SK-N-SH (cell line): ENCODE measurements at regions not wholly inside any gene's neighbourhood (a gene's known extent, or its start where the extent isn't known, plus 50 kb on each side); places are given as distances from the start of the nearest gene placed in this dataset.

ENCODE experiments used
- CTCF ChIA-PET: fragments of 300-600, 350-600 bp; formaldehyde crosslinking; extraction: SDS; loops from one replicate; lab custom pipeline; 2021; lab: Yijun Ruan, JAX
- POLR2A ChIA-PET: fragments of 350-600 bp; sonication (Branson Sonifier 250); formaldehyde crosslinking; extraction: SDS; loops from one replicate; lab custom pipeline; 2020; ENCODE audit warnings: antibody characterized with exemption, inconsistent platforms; lab: Yijun Ruan, JAX
- DNase-seq: peaks from one replicate; pipeline ENCODE4 v3.0.0; 2012
- H2AFZ ChIP-seq: fragments of 200-600 bp; sonication (generic); 2 replicates; pipeline ENCODE4 v1.8.1; 2016; ENCODE audit warnings: antibody characterized with exemption, mild to moderate bottlenecking, low read depth
- H3F3A ChIP-seq: fragments of 200-600 bp; sonication (generic); replicated peaks from 2 replicates; pipeline ENCODE3; 2016; ENCODE audit warnings: antibody characterized with exemption, mild to moderate bottlenecking; ENCODE audit not compliant: insufficient read depth
- H3K27ac ChIP-seq, 2 experiments: fragments of 200-500 bp in 1 of 2; fragments of 200-600 bp in 1 of 2; sonication (Bioruptor generic) in 1 of 2; sonication (generic), shearing (Covaris generic) in 1 of 2; 2 replicates each; pipeline versions ENCODE4 v1.5.1 to v1.6.1; 2014 to 2016; ENCODE audit warnings: low read depth in 2 of 2, inconsistent platforms in 1 of 2, low read length in 1 of 2, mild to moderate bottlenecking in 1 of 2, mixed read lengths in 1 of 2
- H3K27me3 ChIP-seq: fragments of 200-600 bp; sonication (generic), shearing (Covaris generic); 2 replicates; pipeline ENCODE4 v1.6.1; 2016; ENCODE audit warnings: mixed run types; ENCODE audit not compliant: insufficient read depth
- H3K36me3 ChIP-seq, 2 experiments: fragments of 200-500 bp in 1 of 2; fragments of 200-600 bp in 1 of 2; sonication (Bioruptor generic) in 1 of 2; sonication (generic) in 1 of 2; replicated peaks in 1 of 2; 2 replicates each; pipeline versions ENCODE3 to v1.5.1; 2014 to 2016; ENCODE audit warnings: low read length in 1 of 2, mild to moderate bottlenecking in 1 of 2; ENCODE audit not compliant: insufficient read depth in 2 of 2, control insufficient read depth in 1 of 2
- H3K4me1 ChIP-seq, 2 experiments: fragments of 200-500 bp in 1 of 2; fragments of 200-600 bp in 1 of 2; sonication (Bioruptor generic) in 1 of 2; sonication (generic), shearing (Covaris generic) in 1 of 2; 2 replicates each; pipeline versions ENCODE4 v1.5.1 to v1.6.1; 2014 to 2016; ENCODE audit warnings: low read depth in 1 of 2, low read length in 1 of 2, mixed run types in 1 of 2; ENCODE audit not compliant: insufficient read depth in 2 of 2, control insufficient read depth in 1 of 2
- H3K4me2 ChIP-seq: fragments of 200-600 bp; sonication (generic), shearing (Covaris generic); 2 replicates; pipeline ENCODE4 v1.6.1; 2017; ENCODE audit warnings: mixed run types
- H3K4me3 ChIP-seq, 2 experiments: fragments of 200-500 bp in 1 of 2; fragments of 200-600 bp in 1 of 2; sonication (Bioruptor generic) in 1 of 2; sonication (generic), shearing (Covaris generic) in 1 of 2; 2 replicates each; pipeline versions ENCODE4 v1.5.1 to v1.8.1; 2014 to 2016; ENCODE audit warnings: low read depth in 2 of 2, inconsistent platforms in 1 of 2, low read length in 1 of 2, mild to moderate bottlenecking in 1 of 2, mixed read lengths in 1 of 2, moderate library complexity in 1 of 2
- H3K79me2 ChIP-seq: fragments of 200-600 bp; sonication (generic); 2 replicates; pipeline ENCODE4 v1.8.1; 2017; ENCODE audit warnings: mild to moderate bottlenecking; ENCODE audit not compliant: insufficient read depth
- H3K9ac ChIP-seq: fragments of 200-600 bp; sonication (generic); 2 replicates; pipeline ENCODE4 v1.6.1; 2017; ENCODE audit warnings: mixed run types
- H3K9me2 ChIP-seq: fragments of 200-600 bp; sonication (generic); 2 replicates; pipeline ENCODE4 v1.6.1; 2017; ENCODE audit warnings: mixed run types
- H3K9me3 ChIP-seq: fragments of 200-600 bp; sonication (generic); 2 replicates; pipeline ENCODE4 v1.6.1; 2017; ENCODE audit warnings: mixed run types, mild to moderate bottlenecking, moderate library complexity
- H4K20me1 ChIP-seq: fragments of 200-600 bp; sonication (generic); 2 replicates; pipeline ENCODE4 v1.6.1; 2017; ENCODE audit warnings: mild to moderate bottlenecking, mixed run types; ENCODE audit not compliant: insufficient read depth
- CHD2 ChIP-seq: fragments of 150-350 bp; IDR thresholded peaks from 2 replicates; pipeline ENCODE4 v1.6.1; 2018; ENCODE audit warnings: low read length; ENCODE audit not compliant: partially characterized antibody
- EP300 ChIP-seq, 2 experiments: IDR thresholded peaks; 2 replicates each; pipeline versions ENCODE4 v1.4.0 to v1.6.1; 2012; ENCODE audit warnings: borderline replicate concordance in 1 of 2, low read depth in 1 of 2, low read length in 1 of 2
- FOXJ3 ChIP-seq: sonication (generic); formaldehyde crosslinking; IDR thresholded peaks from 2 replicates; pipeline ENCODE4 v1.5.1; 2020; ENCODE audit warnings: mild to moderate bottlenecking, missing genetic modification reagents
- GABPA ChIP-seq: IDR thresholded peaks from 2 replicates; pipeline ENCODE4 v1.4.0; 2012; ENCODE audit warnings: low read depth, mild to moderate bottlenecking
- GATA2 ChIP-seq: sonication (generic); formaldehyde crosslinking; IDR thresholded peaks from 2 replicates; pipeline ENCODE4 v1.5.0; 2020; ENCODE audit warnings: mild to moderate bottlenecking, missing genetic modification reagents
- JUND ChIP-seq: IDR thresholded peaks from 2 replicates; pipeline ENCODE4 v1.4.0; 2012
- MEF2A ChIP-seq: IDR thresholded peaks from 2 replicates; pipeline ENCODE4 v1.4.0; 2012; ENCODE audit warnings: low read depth, borderline replicate concordance
- MXI1 ChIP-seq: IDR thresholded peaks from 2 replicates; pipeline ENCODE4 v1.6.1; 2012; ENCODE audit warnings: mild to moderate bottlenecking, low read depth, low read length, improper control_type of control experiment
- NFIC ChIP-seq: IDR thresholded peaks from 2 replicates; pipeline ENCODE4 v1.4.0; 2012; ENCODE audit warnings: borderline replicate concordance
- POLR2AphosphoS5 ChIP-seq: IDR thresholded peaks from 2 replicates; pipeline ENCODE4 v1.6.1; 2012; ENCODE audit warnings: low read depth, low read length
- RAD21 ChIP-seq: IDR thresholded peaks from 2 replicates; pipeline ENCODE4 v1.6.1; 2012; ENCODE audit warnings: mild to moderate bottlenecking, low read length
- RCOR1 ChIP-seq: fragments of 150-350 bp; IDR thresholded peaks from 2 replicates; pipeline ENCODE4 v1.6.1; 2017; ENCODE audit warnings: antibody characterized with exemption, low read length
- REST ChIP-seq: IDR thresholded peaks from 2 replicates; pipeline ENCODE4 v1.6.1; 2012; ENCODE audit warnings: mild to moderate bottlenecking, low read depth, low read length, moderate library complexity
- RFX5 ChIP-seq: IDR thresholded peaks from 2 replicates; pipeline ENCODE4 v1.6.1; 2012; ENCODE audit warnings: mild to moderate bottlenecking, improper control_type of control experiment, low read length
- SIN3A ChIP-seq: IDR thresholded peaks from 2 replicates; pipeline ENCODE4 v1.6.1; 2012; ENCODE audit warnings: low read depth, mild to moderate bottlenecking, low read length, moderate library complexity, borderline replicate concordance
- TAF1 ChIP-seq: IDR thresholded peaks from 2 replicates; pipeline ENCODE4 v1.6.1; 2012; ENCODE audit warnings: low read depth, mild to moderate bottlenecking, low read length, moderate library complexity, borderline replicate concordance
- TCF12 ChIP-seq: IDR thresholded peaks from 2 replicates; pipeline ENCODE4 v1.4.0; 2012
- USF2 ChIP-seq: fragments of 150-350 bp; IDR thresholded peaks from 2 replicates; pipeline ENCODE4 v1.6.1; 2017; ENCODE audit warnings: antibody characterized with exemption, low read length, low read depth, borderline replicate concordance
- WGBS: methylation state at CpG from one replicate; pipeline ENCODE4 v1.1.6; 2017; ENCODE audit warnings: low lambda C conversion rate; 5-methylcytosine and 5-hydroxymethylcytosine counted together

DNA sequence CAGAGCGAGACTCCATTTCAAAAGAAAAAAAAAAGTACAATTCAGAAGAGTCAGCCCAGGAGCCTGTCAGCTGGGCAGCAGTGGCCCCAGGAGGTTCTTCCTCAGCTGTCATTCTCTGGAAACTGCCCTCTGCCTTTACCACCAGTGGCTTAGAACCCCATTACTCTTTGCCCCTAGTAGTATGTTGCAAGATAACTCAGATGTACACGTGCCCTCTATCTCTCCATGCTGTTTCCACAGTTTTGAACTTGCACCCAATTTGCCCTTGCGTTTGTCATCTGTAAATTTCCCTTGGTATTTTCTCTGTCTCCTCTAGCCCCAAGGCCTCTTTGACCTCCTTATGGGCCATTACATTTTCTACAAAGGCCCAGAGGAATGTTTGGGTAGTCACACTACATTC lies 56.7 kb upstream of the PRKAR2B start:
- Histone ChIP-seq H3F3A (peaks cover 4% of the 10 kb centered on the region), H3K36me3 (no peaks in the 10 kb centered on the region), H3K4me2 (no peak overlapping the region), H3K9ac (no peak overlapping the region), H3K27ac (no peak overlapping the region), H3K27me3 (no peaks in the 10 kb centered on the region), H3K9me2 (no peaks in the 10 kb centered on the region), H4K20me1 (no peaks in the 10 kb centered on the region), H3K4me1 (no peaks in the 10 kb centered on the region), H3K9me3 (no peaks in the 10 kb centered on the region), H3K4me3 (no peak overlapping the region), H2AFZ (no peak overlapping the region), H3K79me2 (no peaks in the 10 kb centered on the region)
- DNase-seq = no peak
- ChIA-PET POLR2A (no interaction called here), CTCF (interaction anchor here (0.9 kb wide), 2 partner anchors 10 to 20 kb away, joined by 3 read pairs; no protein-coding TSS in a partner anchor)
- 88% methylated on average over 3 of the region's 3 CpGs for WGBS
- TF ChIP-seq MXI1 (no peak), RCOR1 (no peak), GABPA (no peak), REST (no peak), TAF1 (no peak), TCF12 (no peak), SIN3A (no peak), CHD2 (no peak), MEF2A (no peak), GATA2 (CRISPR knock-in tag) (no peak)

DNA sequence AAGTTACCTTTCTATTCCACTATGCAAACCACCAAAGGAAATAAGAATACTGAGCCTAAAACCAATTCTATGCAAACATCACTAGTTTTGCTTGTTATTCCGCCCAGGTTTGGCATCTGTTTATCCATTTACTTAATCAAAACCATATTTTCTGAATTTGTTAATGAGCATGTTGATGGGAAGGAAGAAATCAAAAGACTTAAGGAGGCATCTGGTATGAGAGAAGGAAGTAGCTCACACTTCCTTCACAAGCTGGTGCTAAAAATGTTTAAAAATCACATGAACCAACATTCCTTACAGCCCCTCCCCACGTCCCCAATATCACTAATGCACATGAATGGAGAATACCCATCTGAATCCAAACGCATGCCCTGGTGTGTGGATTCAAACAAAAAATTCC lies 52.0 kb upstream of the PRKAR2B start:
- Histone ChIP-seq H3K9me3 (no peaks in the 10 kb centered on the region), H3K27me3 (no peaks in the 10 kb centered on the region), H3K27ac (no peak overlapping the region), H2AFZ (no peak overlapping the region), H3K36me3 (no peaks in the 10 kb centered on the region), H3K9me2 (no peaks in the 10 kb centered on the region), H3F3A (no peaks in the 10 kb centered on the region), H3K79me2 (no peaks in the 10 kb centered on the region), H3K4me3 (no peak overlapping the region), H4K20me1 (no peaks in the 10 kb centered on the region), H3K4me1 (no peaks in the 10 kb centered on the region; a peak in 1 of 4 replicates), H3K9ac (no peak overlapping the region), H3K4me2 (no peak overlapping the region)
- WGBS = 79% methylated on average over 3 of the region's 3 CpGs
- DNase-seq = no peak
- TF ChIP-seq RAD21 = no peak
- no peak for TF ChIP-seq USF2
- TF ChIP-seq CHD2 = no peak
- no peak for TF ChIP-seq JUND
- TF ChIP-seq EP300 (IDR thresholded peaks at IDR 0.05; ENCODE audit: borderline replicate concordance in 1 of 2, low read depth in 1 of 2, low read length in 1 of 2) = no peak
- no peak for TF ChIP-seq POLR2AphosphoS5
- TF ChIP-seq SIN3A = no peak
- no peak for TF ChIP-seq REST
- no peak for TF ChIP-seq RFX5
- TF ChIP-seq NFIC = no peak
- TF ChIP-seq FOXJ3 (CRISPR knock-in tag) = no peak
- POLR2A ChIA-PET = no interaction called here
- CTCF ChIA-PET = interaction anchor here (0.9 to 1.6 kb wide), 4 partner anchors 10 to 45 kb away, joined by 3 to 7 read pairs (median 3); no protein-coding TSS in a partner anchor
